SK-N-SH treated with all-trans-retinoic acid at 6 μM for 48 hours (cell line): ENCODE measurements at regions not wholly inside any gene's neighbourhood (a gene's known extent, or its start where the extent isn't known, plus 50 kb on each side); places are given as distances from the start of the nearest gene placed in this dataset.

Source experiments
- ATAC-seq: fragments of 200-7000 bp; cut with Tn5 transposase; 3 replicates; pipeline ENCODE4 v1.9.1; 2020; ENCODE audit warnings: mild to moderate bottlenecking, moderate library complexity
- BACH2 ChIP-seq: fragments of 250-450 bp; sonication (Bioruptor Pico); IDR thresholded peaks from 2 replicates; pipeline ENCODE4 v1.9.0; 2021; ENCODE audit warnings: mild to moderate bottlenecking, borderline replicate concordance
- CREB5 ChIP-seq: fragments of 250-450 bp; sonication (Bioruptor Pico); IDR thresholded peaks from 2 replicates; pipeline ENCODE4 v1.5.1; 2020; ENCODE audit warnings: low read depth, mild to moderate bottlenecking, moderate library complexity
- CSRNP3 ChIP-seq: fragments of 250-450 bp; sonication (Bioruptor Pico); IDR thresholded peaks from 2 replicates; pipeline ENCODE4 v1.5.1; 2021; ENCODE audit warnings: mild to moderate bottlenecking, moderate library complexity
- ESRRG ChIP-seq: fragments of 250-450 bp; sonication (Bioruptor Pico); IDR thresholded peaks from 2 replicates; pipeline ENCODE4 v1.6.1; 2021; ENCODE audit warnings: mild to moderate bottlenecking
- ISL1 ChIP-seq: fragments of 250-450 bp; sonication (Bioruptor Pico); IDR thresholded peaks from 2 replicates; pipeline ENCODE4 v2.1.2; 2022; ENCODE audit warnings: mild to moderate bottlenecking, moderate library complexity
- OSR1 ChIP-seq: fragments of 250-450 bp; sonication (Bioruptor Pico); IDR thresholded peaks from 2 replicates; pipeline ENCODE4 v1.8.0; 2022; ENCODE audit warnings: moderate library complexity, mild to moderate bottlenecking, inconsistent platforms
- PATZ1 ChIP-seq: fragments of 250-450 bp; sonication (Bioruptor Pico); IDR thresholded peaks from 2 replicates; pipeline ENCODE4 v1.8.0; 2020; ENCODE audit warnings: mild to moderate bottlenecking, moderate library complexity, borderline replicate concordance
- POU6F1 ChIP-seq: fragments of 250-450 bp; sonication (Bioruptor Pico); IDR thresholded peaks from 2 replicates; pipeline ENCODE4 v1.8.0; 2021; ENCODE audit warnings: low read depth, mild to moderate bottlenecking, moderate library complexity, borderline replicate concordance
- PPARA ChIP-seq: fragments of 250-450 bp; sonication (Bioruptor Pico); IDR thresholded peaks from 2 replicates; pipeline ENCODE4 v1.5.0; 2020; ENCODE audit warnings: mild to moderate bottlenecking, borderline replicate concordance
- RARB ChIP-seq: fragments of 250-450 bp; sonication (Bioruptor Pico); IDR thresholded peaks from 2 replicates; pipeline ENCODE4 v1.8.0; 2021; ENCODE audit warnings: mild to moderate bottlenecking, moderate library complexity
- SNAI2 ChIP-seq: fragments of 250-450 bp; sonication (Bioruptor Pico); IDR thresholded peaks from 2 replicates; pipeline ENCODE4 v1.5.0; 2020; ENCODE audit warnings: mild to moderate bottlenecking, moderate library complexity
- TCF4 ChIP-seq: fragments of 250-450 bp; sonication (Bioruptor Pico); IDR thresholded peaks from 2 replicates; pipeline ENCODE4 v1.8.0; 2021; ENCODE audit warnings: mild to moderate bottlenecking, moderate library complexity, borderline replicate concordance
- TSHZ2 ChIP-seq: fragments of 250-450 bp; sonication (Bioruptor Pico); IDR thresholded peaks from 2 replicates; pipeline ENCODE4 v1.5.0; 2020; ENCODE audit warnings: mild to moderate bottlenecking, moderate library complexity
- ZFP30 ChIP-seq: fragments of 450-650 bp; formaldehyde crosslinking; IDR thresholded peaks from 2 replicates; pipeline ENCODE4 v1.5.0; 2022; ENCODE audit warnings: mild to moderate bottlenecking, moderate library complexity
- ZNF565 ChIP-seq: fragments of 450-650 bp; formaldehyde crosslinking; conservative IDR thresholded peaks from 2 replicates; pipeline ENCODE4 v1.5.0; 2020; ENCODE audit warnings: low read depth, mild to moderate bottlenecking, moderate library complexity
- ZNF70 ChIP-seq: fragments of 450-650 bp; formaldehyde crosslinking; IDR thresholded peaks from 2 replicates; pipeline ENCODE4 v1.5.0; 2020; ENCODE audit warnings: mild to moderate bottlenecking, moderate library complexity
- ZNF8 ChIP-seq: fragments of 450-650 bp; formaldehyde crosslinking; IDR thresholded peaks from 2 replicates; pipeline ENCODE4 v1.5.0; 2020; ENCODE audit warnings: mild to moderate bottlenecking, moderate library complexity

GRCh38 chr5:173475780-173476179 lies 140.7 kb downstream of the BOD1 start (continued):
- no peak for TF ChIP-seq TSHZ2
- no peak for TF ChIP-seq TCF4 (CRISPR knock-in tag)

GRCh38 chr5:173474881-173475287 lies 141.6 kb downstream of the BOD1 start:
- TF ChIP-seq SNAI2 (CRISPR knock-in tag) (no peak), ESRRG (CRISPR knock-in tag) (no peak), ISL1 (CRISPR knock-in tag) (no peak), ZFP30 (CRISPR knock-in tag) (no peak), PPARA (CRISPR knock-in tag) (no peak), OSR1 (no peak), BACH2 (no peak), ZNF70 (CRISPR knock-in tag) (no peak)
- ATAC-seq = no peak

GRCh38 chr5:173473288-173473687 lies 143.2 kb downstream of the BOD1 start:
- ATAC-seq = no peak
- TF ChIP-seq ISL1 (CRISPR knock-in tag) = no peak
- TF ChIP-seq TCF4 (CRISPR knock-in tag) = no peak
- TF ChIP-seq PPARA (CRISPR knock-in tag) = no peak
- TF ChIP-seq ZNF8 = no peak
- TF ChIP-seq RARB = no peak
- TF ChIP-seq CREB5 (CRISPR knock-in tag) = no peak
- TF ChIP-seq BACH2 = no peak
- no peak for TF ChIP-seq ZNF565
- no peak for TF ChIP-seq POU6F1
- TF ChIP-seq CSRNP3 (CRISPR knock-in tag) = no peak
- no peak for TF ChIP-seq TSHZ2
- no peak for TF ChIP-seq PATZ1
- TF ChIP-seq ESRRG (CRISPR knock-in tag) = no peak
- TF ChIP-seq, all 23 proteins: peak for 0
